Parathyroid adenoma (tissue), 2 donors: ENCODE measurements at regions not wholly inside any gene's neighbourhood (a gene's known extent, or its start where the extent isn't known, plus 50 kb on each side); places are given as distances from the start of the nearest gene placed in this dataset.

Experiments used
- H2AFZ ChIP-seq: fragments of 300-600 bp; sonication (generic); one replicate; pipeline ENCODE4 v1.7.0; 2017; ENCODE audit warnings: antibody characterized with exemption, mild to moderate bottlenecking
- H3K27ac ChIP-seq: fragments of 300-600 bp; sonication (generic); one replicate; pipeline ENCODE4 v1.7.0; 2017
- H3K27me3 ChIP-seq: fragments of 300-600 bp; sonication (generic); one replicate; pipeline ENCODE4 v1.7.0; 2017; ENCODE audit warnings: low read length; ENCODE audit not compliant: control insufficient read depth, insufficient read depth
- H3K36me3 ChIP-seq: fragments of 300-600 bp; sonication (generic); one replicate; pipeline ENCODE4 v1.7.0; 2017; ENCODE audit warnings: low read length; ENCODE audit not compliant: control insufficient read depth, insufficient read depth
- H3K4me1 ChIP-seq: fragments of 300-600 bp; sonication (generic); one replicate; pipeline ENCODE4 v1.7.0; 2017; ENCODE audit warnings: control low read depth
- H3K4me2 ChIP-seq: fragments of 300-600 bp; sonication (generic); one replicate; pipeline ENCODE4 v1.7.0; 2017; ENCODE audit warnings: low read length
- H3K4me3 ChIP-seq: fragments of 300-600 bp; sonication (generic); one replicate; pipeline ENCODE4 v1.7.0; 2017; ENCODE audit warnings: low read depth, low read length
- H3K79me2 ChIP-seq: fragments of 300-600 bp; sonication (generic); one replicate; pipeline ENCODE4 v1.7.0; 2017; ENCODE audit warnings: control low read depth
- H3K9ac ChIP-seq: fragments of 300-600 bp; sonication (generic); one replicate; pipeline ENCODE4 v1.7.0; 2017; ENCODE audit warnings: mild to moderate bottlenecking
- H3K9me3 ChIP-seq: fragments of 300-600 bp; sonication (generic); one replicate; pipeline ENCODE4 v1.7.0; 2017; ENCODE audit warnings: low read length; ENCODE audit not compliant: control insufficient read depth
- CTCF ChIP-seq: fragments of 300-600 bp; sonication (generic); IDR thresholded peaks from one replicate; pipeline ENCODE4 v1.7.0; 2017; ENCODE audit warnings: antibody characterized with exemption, mild to moderate bottlenecking
- donor health status: primary hyperparathyroidism.

- Histone ChIP-seq H3K4me1 (no peaks in the 10 kb centered on the region), H3K27ac (no peak overlapping the region), H3K9me3 (no peaks in the 10 kb centered on the region), H2AFZ (no peak overlapping the region), H3K9ac (no peak overlapping the region), H3K36me3 (no peaks in the 10 kb centered on the region), H3K27me3 (no peaks in the 10 kb centered on the region), H3K4me2 (no peak overlapping the region), H3K79me2 (no peaks in the 10 kb centered on the region), H3K4me3 (no peak overlapping the region)
- TF ChIP-seq CTCF, result no peak
Measured at GRCh38 chr9:88653406-88653805, 118.4 kb downstream of the NXNL2 start.

DNA sequence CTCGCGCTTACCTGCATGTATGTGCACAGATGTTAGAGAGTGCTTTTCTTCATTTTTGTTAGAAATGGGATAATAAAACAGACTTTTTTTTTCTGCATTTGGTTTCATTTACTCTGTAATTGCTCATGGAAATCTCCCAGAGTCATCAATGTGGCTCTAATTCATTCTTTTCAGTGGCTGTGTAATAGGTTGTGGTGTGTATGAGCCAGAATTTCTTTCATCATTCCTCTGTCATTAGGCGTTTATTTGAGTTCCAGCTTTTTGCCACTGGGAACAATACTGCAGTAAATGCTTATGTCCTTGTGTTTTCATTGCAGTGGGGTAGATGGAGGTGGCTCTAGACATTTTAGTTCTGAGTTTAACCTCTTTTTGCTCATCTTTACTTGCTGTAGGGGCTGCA, 118.9 kb downstream of the NXNL2 start:
- H3K27ac ChIP-seq, result no peak overlapping the region
- no peaks in the 10 kb centered on the region for H3K36me3 ChIP-seq
- no peaks in the 10 kb centered on the region for H3K79me2 ChIP-seq
- no peak for TF ChIP-seq CTCF
- no peaks in the 10 kb centered on the region for H3K4me1 ChIP-seq
- no peaks in the 10 kb centered on the region for H3K9me3 ChIP-seq
- H3K9ac ChIP-seq, result no peak overlapping the region
- H2AFZ ChIP-seq, result no peak overlapping the region
- H3K4me3 ChIP-seq, result no peak overlapping the region
- no peak overlapping the region for H3K4me2 ChIP-seq
- H3K27me3 ChIP-seq, result no peaks in the 10 kb centered on the region

DNA sequence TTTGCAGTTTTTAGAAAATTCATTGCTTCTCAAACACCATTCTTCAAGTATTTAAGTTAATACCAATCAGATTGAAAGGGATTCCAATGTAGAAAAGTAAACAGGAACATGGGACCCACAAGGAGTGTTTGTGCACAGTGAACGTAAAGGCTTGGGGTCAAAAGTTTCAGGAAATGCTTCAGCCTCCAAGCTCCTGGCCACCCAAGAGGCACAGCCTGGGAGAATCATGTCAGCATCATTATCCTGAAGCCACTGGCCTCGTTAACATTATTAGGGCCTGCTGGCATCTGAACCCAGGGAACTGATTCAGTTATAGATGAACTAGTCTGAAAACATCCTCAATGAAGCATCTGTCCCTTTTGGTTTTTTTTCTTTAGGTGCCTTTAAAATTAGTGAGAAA, 122.9 kb downstream of the NXNL2 start:
- no peak for TF ChIP-seq CTCF
- Histone ChIP-seq H3K27ac (no peak overlapping the region), H3K27me3 (no peaks in the 10 kb centered on the region), H3K4me2 (no peak overlapping the region), H3K4me1 (no peaks in the 10 kb centered on the region), H3K79me2 (no peaks in the 10 kb centered on the region), H3K36me3 (no peaks in the 10 kb centered on the region), H3K4me3 (no peak overlapping the region), H3K9me3 (no peaks in the 10 kb centered on the region), H3K9ac (no peak overlapping the region), H2AFZ (no peak overlapping the region)

DNA sequence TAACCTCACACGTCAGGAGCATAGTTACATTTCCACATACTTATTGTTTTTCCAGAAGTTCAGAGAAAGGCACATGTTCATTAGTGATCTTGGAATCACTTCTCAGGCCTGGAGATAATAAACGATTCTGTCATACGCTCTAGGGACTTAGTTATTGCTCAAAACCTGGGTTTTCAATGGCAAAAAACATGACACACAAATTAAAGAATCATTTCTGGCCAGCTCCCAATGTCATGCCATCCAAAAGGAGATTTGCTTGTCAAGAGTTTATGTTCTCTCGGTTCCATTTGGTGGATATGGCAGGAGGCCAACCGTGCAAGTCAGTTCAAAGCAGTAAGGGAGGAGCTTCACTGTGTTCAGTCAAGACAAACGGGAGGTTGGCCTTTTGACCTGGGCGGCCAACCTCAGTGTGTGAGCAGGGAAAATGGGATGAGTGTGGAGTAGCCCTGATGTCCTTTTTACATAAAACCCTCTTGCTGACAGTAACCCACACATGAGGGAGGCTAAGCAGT, 123.4 kb downstream of the NXNL2 start:
- Histone ChIP-seq H3K4me3 (no peak overlapping the region), H3K4me2 (no peak overlapping the region), H3K79me2 (no peaks in the 10 kb centered on the region), H3K4me1 (no peaks in the 10 kb centered on the region), H3K27me3 (no peaks in the 10 kb centered on the region), H3K9me3 (no peaks in the 10 kb centered on the region), H3K36me3 (no peaks in the 10 kb centered on the region), H3K9ac (no peak overlapping the region), H3K27ac (no peak overlapping the region), H2AFZ (no peak overlapping the region)
- no peak for TF ChIP-seq CTCF

DNA sequence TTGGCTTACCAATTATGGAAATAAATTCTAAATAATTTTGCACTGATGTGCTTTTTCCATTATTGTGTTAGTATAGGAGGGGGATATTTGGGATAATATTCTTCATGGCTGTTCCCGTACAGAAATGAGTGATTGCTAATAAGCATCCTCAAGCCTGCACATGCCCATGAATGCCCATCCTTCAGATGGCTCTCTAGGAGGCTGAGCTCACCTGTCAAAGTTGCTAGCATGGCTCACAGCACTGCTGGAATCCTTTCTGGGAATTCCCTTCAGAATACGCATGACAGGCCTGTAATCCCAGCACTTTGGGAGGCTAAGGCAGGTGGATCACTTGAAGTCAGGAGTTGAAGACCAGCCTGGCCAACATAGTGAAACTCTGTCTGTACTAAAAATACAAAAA, 124.1 kb downstream of the NXNL2 start:
- Histone ChIP-seq H3K9ac (no peak overlapping the region), H3K4me2 (no peak overlapping the region), H3K27me3 (no peaks in the 10 kb centered on the region), H2AFZ (no peak overlapping the region), H3K27ac (no peak overlapping the region), H3K9me3 (no peaks in the 10 kb centered on the region), H3K79me2 (no peaks in the 10 kb centered on the region), H3K4me1 (no peaks in the 10 kb centered on the region), H3K36me3 (no peaks in the 10 kb centered on the region), H3K4me3 (no peak overlapping the region)
- no peak for TF ChIP-seq CTCF
